Liver (tissue), 8 donors: ENCODE measurements at regions not wholly inside any gene's neighbourhood (a gene's known extent, or its start where the extent isn't known, plus 50 kb on each side); places are given as distances from the start of the nearest gene placed in this dataset.

Source experiments
- DNase-seq: peaks from one replicate; pipeline ENCODE4 v3.0.0-alpha.2; 2017; ENCODE audit warnings: low spot score
- H3K27ac ChIP-seq, 2 donors: one replicate each; pipeline ENCODE4 v1.7.0; 2013; ENCODE audit warnings: inconsistent platforms in 2 of 2, low read length in 2 of 2, control low read depth in 1 of 2, low read depth in 1 of 2, mild to moderate bottlenecking in 1 of 2
- H3K27me3 ChIP-seq, 4 donors: one replicate each; pipeline versions ENCODE4 v1.6.1 to v1.7.0; 2013; ENCODE audit warnings: low read length in 3 of 4, inconsistent platforms in 1 of 4, mild to moderate bottlenecking in 1 of 4, moderate library complexity in 1 of 4; ENCODE audit not compliant: control insufficient read depth in 4 of 4, insufficient read depth in 4 of 4
- H3K36me3 ChIP-seq, 4 donors: one replicate each; pipeline versions ENCODE4 v1.6.1 to v1.7.0; 2013; ENCODE audit warnings: low read length in 3 of 4, mild to moderate bottlenecking in 3 of 4, low read depth in 1 of 4, moderate library complexity in 1 of 4; ENCODE audit not compliant: control insufficient read depth in 4 of 4, insufficient read depth in 3 of 4
- H3K4me1 ChIP-seq, 4 donors: one replicate each; pipeline versions ENCODE4 v1.6.1 to v1.7.0; 2013; ENCODE audit warnings: low read length in 3 of 4, mild to moderate bottlenecking in 3 of 4, moderate library complexity in 1 of 4; ENCODE audit not compliant: control insufficient read depth in 4 of 4, insufficient read depth in 4 of 4
- H3K4me3 ChIP-seq, 3 donors: one replicate each; pipeline versions ENCODE4 v1.6.1 to v1.7.0; 2013; ENCODE audit warnings: low read length in 3 of 3, control low read depth in 1 of 3, low read depth in 1 of 3, mild to moderate bottlenecking in 1 of 3
- H3K9ac ChIP-seq, 2 donors: one replicate each; pipeline ENCODE4 v1.7.0; 2013; ENCODE audit warnings: low read length in 2 of 2, mild to moderate bottlenecking in 2 of 2, moderate library complexity in 2 of 2, control low read depth in 1 of 2, low read depth in 1 of 2
- H3K9me3 ChIP-seq, 4 donors: one replicate each; pipeline versions ENCODE4 v1.6.1 to v1.7.0; 2013; ENCODE audit warnings: low read length in 3 of 4; ENCODE audit not compliant: control insufficient read depth in 4 of 4
- CTCF ChIP-seq: fragments of 150-350 bp; IDR thresholded peaks from 2 replicates; pipeline ENCODE4 v1.5.1; 2017; ENCODE audit warnings: improper control_type of control experiment, low read depth, low read length; ENCODE audit not compliant: missing input control
- EGR1 ChIP-seq, 2 donors: IDR thresholded peaks; 2 replicates each; pipeline ENCODE4 v1.6.1; 2016 to 2018; ENCODE audit warnings: antibody characterized with exemption in 2 of 2, low read depth in 2 of 2
- FOXA1 ChIP-seq: IDR thresholded peaks from 2 replicates; pipeline ENCODE4 v1.6.1; 2016; ENCODE audit warnings: antibody characterized with exemption
- FOXA2 ChIP-seq: IDR thresholded peaks from 2 replicates; pipeline ENCODE4 v1.6.1; 2016; ENCODE audit warnings: antibody characterized with exemption
- GABPA ChIP-seq, 2 donors: IDR thresholded peaks in 1 of 2; conservative IDR thresholded peaks in 1 of 2; 2 replicates each; pipeline ENCODE4 v1.6.1; 2016; ENCODE audit warnings: antibody characterized with exemption in 2 of 2, mild to moderate bottlenecking in 1 of 2, moderate library complexity in 1 of 2
- HNF4A ChIP-seq, 2 donors: conservative IDR thresholded peaks; 2 replicates each; pipeline ENCODE4 v1.6.1; 2016; ENCODE audit warnings: antibody characterized with exemption in 2 of 2, mild to moderate bottlenecking in 2 of 2
- JUND ChIP-seq, 2 donors: IDR thresholded peaks; 2 replicates each; pipeline ENCODE4 v1.6.1; 2016; ENCODE audit warnings: antibody characterized with exemption in 2 of 2
- REST ChIP-seq: IDR thresholded peaks from 2 replicates; pipeline ENCODE4 v1.6.1; 2016; ENCODE audit warnings: antibody characterized with exemption, mild to moderate bottlenecking
- RXRA ChIP-seq, 2 donors: IDR thresholded peaks; 2 replicates each; pipeline ENCODE4 v1.6.1; 2017 to 2018; ENCODE audit warnings: antibody characterized with exemption in 2 of 2, mild to moderate bottlenecking in 1 of 2
- SP1 ChIP-seq: IDR thresholded peaks from 2 replicates; pipeline ENCODE4 v1.6.1; 2018; ENCODE audit warnings: antibody characterized with exemption, mild to moderate bottlenecking
- TAF1 ChIP-seq: conservative IDR thresholded peaks from 2 replicates; pipeline ENCODE4 v1.6.1; 2016; ENCODE audit warnings: antibody characterized with exemption, mild to moderate bottlenecking
- YY1 ChIP-seq: IDR thresholded peaks from 2 replicates; pipeline ENCODE4 v1.6.1; 2016; ENCODE audit warnings: antibody characterized with exemption, mild to moderate bottlenecking
- ZBTB33 ChIP-seq: IDR thresholded peaks from 2 replicates; pipeline ENCODE4 v1.6.1; 2016; ENCODE audit warnings: antibody characterized with exemption
- whole genome bisulfite sequencing: extraction: QIAGEN DNeasy Blood & Tissue Kit; methylation state at CpG from one replicate; pipeline ENCODE4 v1.1.7; 2013; 5-methylcytosine and 5-hydroxymethylcytosine counted together
- TF ChIP-seq, protein P1 (sequence below): IDR thresholded peaks from 2 replicates; pipeline ENCODE4 v1.6.1; 2016; ENCODE audit warnings: antibody characterized with exemption
- TF ChIP-seq, protein P2 (sequence below): IDR thresholded peaks from 2 replicates; pipeline ENCODE4 v1.6.1; 2016; ENCODE audit warnings: antibody characterized with exemption
- donor health status: healthy.
- donor health status: healthy.
- donor health status: healthy.
- donor health status: healthy.
- donor health status: healthy.

- no peak for TF ChIP-seq FOXA2
- TF ChIP-seq HNF4A (conservative IDR thresholded peaks at IDR 0.05) = no peak
- TF ChIP-seq GABPA (IDR thresholded peaks at IDR 0.05 in 1 of 2, conservative IDR thresholded peaks at IDR 0.05 in 1 of 2) = no peak
- no peak for TF ChIP-seq FOXA1
- TF ChIP-seq RXRA (IDR thresholded peaks at IDR 0.05) = no peak
Observed at GRCh38 chr4:177853229-177853628, 411.0 kb upstream of the AGA start (continued).

GRCh38 chr4:177855507-177856197 is 413.4 kb upstream of the AGA start:
- H3K9ac ChIP-seq = no peak overlapping the region
- no peak for TF ChIP-seq JUND (IDR thresholded peaks at IDR 0.05)
- no peak for TF ChIP-seq RXRA (IDR thresholded peaks at IDR 0.05)
- TF ChIP-seq YY1 = no peak
- no peak for TF ChIP-seq FOXA1
- TF ChIP-seq, protein P1, sequence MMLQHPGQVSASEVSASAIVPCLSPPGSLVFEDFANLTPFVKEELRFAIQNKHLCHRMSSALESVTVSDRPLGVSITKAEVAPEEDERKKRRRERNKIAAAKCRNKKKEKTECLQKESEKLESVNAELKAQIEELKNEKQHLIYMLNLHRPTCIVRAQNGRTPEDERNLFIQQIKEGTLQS = no peak
- no peak for TF ChIP-seq FOXA2
- TF ChIP-seq SP1 = no peak
- no peak for TF ChIP-seq ZBTB33
- TF ChIP-seq TAF1 = no peak
- H3K27ac ChIP-seq = no peak overlapping the region
- no peak overlapping the region for H3K4me3 ChIP-seq
- H3K36me3 ChIP-seq = no peaks in the 10 kb centered on the region
- H3K4me1 ChIP-seq = no peaks in the 10 kb centered on the region
- DNase-seq = no peak
- 45% methylated on average over 5 of the region's 5 CpGs for WGBS
- H3K9me3 ChIP-seq = peaks cover 0 to 2% (median 0%) of the 10 kb centered on the region in 4 donors
- H3K27me3 ChIP-seq = no peaks in the 10 kb centered on the region

DNA sequence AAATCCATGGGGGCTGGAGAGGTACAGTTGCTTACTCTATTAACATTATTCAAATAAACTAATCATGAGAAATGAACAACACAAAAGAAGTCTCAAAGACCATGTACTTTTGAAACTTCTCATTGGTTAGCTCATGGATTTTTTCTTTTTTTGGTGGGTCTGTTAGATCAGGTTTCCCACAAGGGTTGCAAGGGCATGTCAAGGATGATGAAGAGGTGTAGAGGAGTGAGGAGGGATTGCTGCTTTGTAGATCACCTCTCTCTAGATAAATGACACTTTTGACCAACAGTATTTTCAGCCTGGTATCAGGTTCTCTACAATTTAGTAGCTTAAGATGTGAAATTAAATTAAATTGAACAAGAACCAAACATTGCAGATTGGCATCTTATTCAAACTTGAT is 417.9 kb upstream of the AGA start:
- H3K9me3 ChIP-seq = no peaks in the 10 kb centered on the region
- H3K36me3 ChIP-seq = no peaks in the 10 kb centered on the region
- H3K9ac ChIP-seq = no peak overlapping the region
- H3K4me1 ChIP-seq = no peaks in the 10 kb centered on the region
- no peak overlapping the region for H3K4me3 ChIP-seq
- no peak overlapping the region for H3K27ac ChIP-seq
- no peak for TF ChIP-seq EGR1 (IDR thresholded peaks at IDR 0.05; ENCODE audit: low read depth in 2 of 2)
- TF ChIP-seq TAF1 = no peak
- no peak for TF ChIP-seq YY1
- TF ChIP-seq REST = no peak
- no peak for TF ChIP-seq SP1
- TF ChIP-seq, protein P2, sequence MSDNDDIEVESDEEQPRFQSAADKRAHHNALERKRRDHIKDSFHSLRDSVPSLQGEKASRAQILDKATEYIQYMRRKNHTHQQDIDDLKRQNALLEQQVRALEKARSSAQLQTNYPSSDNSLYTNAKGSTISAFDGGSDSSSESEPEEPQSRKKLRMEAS = no peak
- TF ChIP-seq, protein P1 = no peak
- TF ChIP-seq JUND (IDR thresholded peaks at IDR 0.05) = no peak
- TF ChIP-seq CTCF = no peak
- no peak for TF ChIP-seq GABPA (IDR thresholded peaks at IDR 0.05 in 1 of 2, conservative IDR thresholded peaks at IDR 0.05 in 1 of 2)
- DNase-seq = no peak
- H3K27me3 ChIP-seq = peaks cover 0 to 3% (median 0%) of the 10 kb centered on the region in 4 donors
